HG03103 (cell line): ENCODE measurements at regions not wholly inside any gene's neighbourhood (a gene's known extent, or its start where the extent isn't known, plus 50 kb on each side); places are given as distances from the start of the nearest gene placed in this dataset.
"Not testable (repeated sequence)": the region's sequence is repeated elsewhere in the genome, so short reads cannot be mapped to it uniquely, and the experiment has no call there.

Source experiments
- ATAC-seq: cut with Tn5 transposase; IDR thresholded peaks from one replicate; pipeline ENCODE4 v1.9.1; 2021; ENCODE audit warnings: low read depth; ENCODE audit not compliant: unreplicated experiment

DNA sequence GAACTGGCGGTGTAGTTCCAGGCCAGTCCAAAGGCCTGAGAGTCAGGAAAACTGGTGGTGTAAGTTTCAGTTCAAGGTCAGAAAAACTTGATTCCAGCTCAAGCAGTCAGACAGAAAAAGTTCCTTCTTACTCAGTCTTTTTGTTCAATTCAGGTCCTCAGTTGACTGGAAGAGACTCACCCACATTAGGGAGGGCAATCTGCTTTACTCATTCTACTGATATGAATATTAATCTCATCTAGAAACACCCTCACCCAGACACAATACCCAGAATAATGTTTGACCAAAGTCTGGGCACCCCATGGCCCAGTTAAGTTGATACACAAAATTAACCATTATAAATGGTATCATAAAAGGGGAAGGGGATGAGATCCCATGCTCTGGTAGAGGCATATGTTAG lies 50.1 kb upstream of the LTA4H start:
- ATAC-seq, result no peak

DNA sequence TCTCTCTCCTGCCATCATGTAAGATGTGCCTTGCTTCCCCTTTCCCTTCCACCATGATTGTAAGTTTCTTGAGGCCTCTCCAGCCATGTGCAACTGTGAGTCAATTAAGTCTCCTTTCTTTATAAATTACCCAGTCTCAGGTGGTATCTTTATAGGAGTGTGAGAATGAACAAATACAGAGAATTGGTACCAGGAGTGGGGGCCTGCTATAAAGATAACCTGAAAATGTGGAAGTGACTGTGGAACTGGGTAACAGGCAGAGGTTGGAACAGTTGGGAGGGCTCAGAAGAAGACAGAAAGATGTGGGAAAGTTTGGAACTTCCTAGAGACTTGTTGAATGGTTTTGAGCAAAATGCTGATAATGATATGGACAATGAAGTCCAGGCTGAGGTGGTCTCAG lies 50.8 kb upstream of the LTA4H start:
- not testable (repeated sequence) for ATAC-seq

DNA sequence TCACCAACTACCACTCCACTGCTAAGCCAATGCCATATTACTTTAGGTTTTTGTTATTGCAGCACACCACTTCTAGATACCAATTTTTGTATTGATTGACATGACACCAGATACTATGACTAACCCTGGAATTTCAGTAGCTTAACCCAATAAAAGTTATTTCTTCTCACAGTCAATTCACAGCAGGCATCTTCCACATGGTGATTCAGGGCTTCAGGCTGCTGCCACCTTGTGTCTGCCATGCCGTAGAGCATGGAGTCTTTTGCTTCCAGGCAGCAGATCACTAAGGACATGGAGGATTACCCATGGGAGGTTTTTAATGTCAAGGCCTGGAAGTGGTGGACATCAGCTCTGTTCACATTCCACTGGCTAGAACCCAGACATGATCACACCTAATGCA lies 56.4 kb upstream of the LTA4H start:
- no peak for ATAC-seq

DNA sequence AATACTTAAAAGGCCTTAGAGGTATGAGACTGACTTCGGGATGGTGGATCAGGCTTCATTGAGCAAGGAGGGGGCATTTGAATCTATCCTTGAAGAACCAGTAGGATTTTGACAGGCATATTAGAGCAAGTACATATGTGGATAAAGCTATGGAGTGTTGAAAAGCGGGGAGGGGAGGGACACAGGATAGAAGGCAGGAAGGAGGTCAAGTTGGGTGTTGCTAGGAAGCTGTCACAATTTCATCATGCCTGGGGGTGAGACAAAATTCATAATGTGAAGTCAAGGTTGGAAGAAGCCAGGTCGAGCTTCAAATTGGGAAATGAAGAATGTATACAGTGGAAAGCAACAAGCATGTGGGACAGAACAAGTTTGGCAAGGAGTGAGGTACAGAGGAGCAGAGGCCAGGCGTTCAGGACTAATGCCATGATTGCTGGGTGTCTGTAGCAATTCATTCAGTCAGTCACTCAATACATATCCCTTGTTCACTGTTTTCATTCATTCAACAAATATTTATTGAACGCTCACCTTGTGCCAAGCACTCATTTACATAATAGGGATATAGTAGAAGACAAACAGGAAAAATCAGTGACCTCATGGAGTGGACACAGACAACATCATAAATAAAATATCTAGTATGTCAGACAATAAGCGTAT lies 58.3 kb upstream of the LTA4H start:
- no peak for ATAC-seq

DNA sequence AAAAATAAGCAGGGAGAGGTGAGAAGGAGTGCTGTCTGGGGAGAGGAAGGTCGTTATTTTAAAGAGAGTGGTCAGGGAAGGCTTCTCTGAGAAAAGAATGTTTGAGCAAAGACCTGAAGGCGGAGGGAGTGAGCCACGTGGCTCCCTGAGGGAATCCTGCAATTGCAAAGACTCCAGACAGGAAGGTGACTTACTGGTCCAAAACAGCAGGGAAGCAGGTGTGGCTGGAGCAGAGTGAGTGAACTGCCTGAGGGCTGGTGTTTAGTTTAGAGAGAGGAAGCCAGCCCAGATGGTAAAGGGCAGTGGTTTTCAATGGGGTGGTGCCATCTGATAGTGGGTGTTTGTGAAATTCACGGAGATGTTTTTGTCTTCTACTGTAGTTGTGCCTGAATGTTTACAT lies 58.8 kb upstream of the LTA4H start:
- no peak for ATAC-seq

DNA sequence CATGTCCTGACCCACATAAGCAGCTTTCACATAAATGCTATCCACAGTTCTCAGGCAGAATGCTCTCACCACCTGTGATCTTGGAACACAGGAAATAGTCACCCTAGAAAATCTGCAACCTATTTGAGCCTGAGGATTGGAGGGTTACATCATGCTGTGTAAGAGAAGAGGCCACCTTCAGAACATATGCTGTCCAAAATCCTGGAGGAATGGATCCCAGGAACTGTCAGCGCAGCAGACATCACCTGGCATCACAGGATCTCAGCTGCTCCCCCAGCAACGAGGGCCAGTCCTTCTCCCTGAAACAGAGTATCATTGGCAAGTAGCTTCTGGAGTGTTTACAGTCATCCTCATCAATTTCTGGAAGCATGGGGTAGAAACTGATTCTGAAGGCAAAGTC lies 63.2 kb upstream of the LTA4H start:
- ATAC-seq, result no peak

DNA sequence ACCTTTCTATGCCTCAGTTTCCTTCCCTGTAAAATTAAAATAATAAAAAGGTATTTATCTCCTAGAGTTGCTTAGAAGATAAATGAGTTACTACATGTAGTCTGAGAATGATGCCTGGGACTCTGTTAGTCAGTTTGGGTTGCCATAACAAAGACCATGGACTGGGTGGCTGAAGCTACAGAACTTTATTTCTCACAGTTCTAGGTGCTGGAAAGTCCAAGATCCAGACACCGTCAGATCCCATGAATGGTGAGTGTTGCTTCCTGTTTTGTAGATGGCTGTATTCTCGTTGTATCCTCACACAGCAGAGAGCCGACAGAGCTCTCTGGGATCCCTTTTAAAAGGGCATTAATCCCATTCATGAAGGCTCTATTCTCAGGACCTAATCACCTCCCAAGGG lies 64.0 kb upstream of the LTA4H start:
- no peak for ATAC-seq

DNA sequence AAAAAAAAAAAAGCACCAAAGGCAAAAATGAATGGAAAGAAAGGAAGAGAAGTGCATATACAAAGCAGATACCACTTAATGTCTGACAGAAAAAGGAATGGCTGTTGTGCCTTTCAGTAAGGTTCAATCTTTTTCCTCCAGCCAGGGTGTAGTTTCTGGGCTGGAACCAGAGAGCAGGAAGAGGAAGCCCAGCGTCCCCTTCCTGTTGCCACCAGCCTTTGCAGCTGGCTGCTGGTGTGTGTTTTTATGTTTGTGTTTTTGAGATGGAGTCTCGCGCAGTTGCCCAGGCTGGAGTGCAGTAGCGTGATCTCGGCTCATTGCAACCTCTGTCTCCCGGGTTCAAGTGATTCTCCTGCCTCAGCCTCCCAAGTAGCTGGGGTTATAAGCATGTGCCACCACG lies 64.6 kb upstream of the LTA4H start:
- no peak for ATAC-seq

DNA sequence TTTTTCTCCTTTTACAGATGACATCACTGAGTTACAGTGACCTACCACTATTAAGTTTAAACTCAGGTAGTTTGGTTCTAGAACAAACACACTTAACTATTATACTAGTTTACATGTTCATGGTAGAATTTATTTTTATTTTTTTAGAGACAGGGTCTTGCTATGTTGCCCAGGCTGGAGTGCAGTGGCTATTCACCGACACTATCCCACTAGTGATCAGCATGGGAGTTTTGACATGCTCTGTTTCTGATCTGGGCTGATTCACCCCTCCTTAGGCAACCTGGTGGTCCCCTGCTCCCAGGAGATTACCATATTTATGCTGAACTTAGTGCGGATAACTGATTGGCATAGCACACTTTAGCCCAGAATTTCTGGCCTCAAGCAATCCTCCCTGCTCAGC lies 66.4 kb upstream of the LTA4H start:
- no peak for ATAC-seq

DNA sequence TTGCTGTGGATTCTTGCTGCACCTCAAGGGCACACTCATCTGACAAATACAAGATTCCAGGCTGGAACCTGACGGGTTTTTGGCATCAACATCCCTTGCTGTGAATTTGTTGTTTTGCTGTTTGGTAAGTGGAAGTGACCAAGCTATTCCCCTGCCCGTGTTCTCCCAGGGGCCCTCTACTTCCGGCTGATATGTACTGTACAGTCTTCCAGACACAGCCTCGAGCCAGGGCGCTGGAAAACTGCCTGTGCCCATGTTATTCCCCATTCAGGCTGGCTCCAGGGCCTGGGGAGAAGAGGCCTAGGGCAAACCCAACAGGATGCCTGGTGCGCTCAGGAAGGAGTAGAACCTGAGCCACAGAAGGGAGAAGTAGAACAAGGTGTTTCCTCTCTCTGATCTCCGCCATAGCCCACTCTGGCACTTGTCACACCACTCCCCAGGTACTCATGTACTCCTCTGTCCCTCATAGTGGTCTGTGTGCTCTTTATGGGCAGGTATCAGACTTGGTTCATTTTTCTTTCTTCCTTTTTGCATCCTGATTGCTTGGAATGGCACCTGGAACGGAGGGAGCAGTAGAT lies 67.8 kb upstream of the LTA4H start:
- no peak for ATAC-seq

DNA sequence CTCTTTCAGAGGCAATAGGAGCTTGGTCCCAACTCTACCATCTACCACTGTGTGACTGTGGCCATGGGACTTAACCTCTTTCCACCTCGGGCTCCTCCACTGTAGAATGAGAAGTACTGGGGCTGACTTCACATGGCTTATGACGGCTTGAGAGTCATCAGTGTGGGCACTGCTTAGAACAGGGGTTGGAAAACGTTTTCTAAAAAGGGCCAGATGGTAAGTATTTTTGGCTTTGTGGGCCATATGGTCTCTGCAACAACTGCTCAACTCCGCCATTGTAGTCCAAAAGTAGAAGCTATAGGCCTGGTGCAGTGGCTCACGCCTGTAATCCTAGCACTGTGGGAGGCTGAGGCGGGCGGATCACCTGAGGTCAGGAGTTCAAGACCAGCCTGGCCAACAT lies 69.2 kb upstream of the LTA4H start:
- no peak for ATAC-seq

DNA sequence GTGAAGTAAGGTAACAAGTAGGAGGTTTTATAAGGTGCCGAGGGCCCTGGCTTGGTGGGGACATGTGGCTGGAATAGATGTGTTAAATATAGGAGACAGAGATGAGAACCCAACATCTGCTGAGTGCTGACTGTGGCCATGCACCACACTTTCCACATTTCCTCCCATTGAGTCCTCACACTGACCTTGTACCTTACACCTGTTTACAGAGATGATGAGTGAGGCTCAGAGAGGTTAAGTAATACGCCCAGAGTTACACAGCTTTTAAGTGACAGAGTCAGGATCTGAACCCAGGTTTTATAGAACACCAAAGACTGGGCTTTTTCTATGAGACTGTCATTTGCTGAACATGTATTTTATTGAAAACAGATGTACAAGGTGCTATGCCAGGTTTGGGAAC lies 70.8 kb upstream of the LTA4H start:
- ATAC-seq, result no peak

DNA sequence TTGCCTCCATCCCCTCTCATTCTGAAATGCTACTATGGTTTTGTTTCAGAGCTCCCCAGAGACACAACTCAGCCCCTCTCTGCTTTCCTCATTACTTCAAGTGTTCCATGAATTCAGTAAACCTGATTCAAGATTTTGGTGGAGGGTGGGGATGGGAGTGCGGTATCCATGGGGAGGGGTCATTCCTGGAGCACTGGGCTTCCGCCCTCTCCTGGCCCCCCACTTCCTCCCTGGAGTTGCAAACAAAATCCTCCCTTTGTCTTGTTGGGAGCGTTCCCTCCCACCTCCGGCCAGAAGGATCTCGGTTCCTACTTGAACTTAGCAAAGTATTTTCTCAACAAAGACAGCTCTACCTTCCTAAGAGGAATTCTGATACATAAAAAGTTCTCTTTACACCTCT lies 71.8 kb upstream of the LTA4H start:
- ATAC-seq, result no peak

DNA sequence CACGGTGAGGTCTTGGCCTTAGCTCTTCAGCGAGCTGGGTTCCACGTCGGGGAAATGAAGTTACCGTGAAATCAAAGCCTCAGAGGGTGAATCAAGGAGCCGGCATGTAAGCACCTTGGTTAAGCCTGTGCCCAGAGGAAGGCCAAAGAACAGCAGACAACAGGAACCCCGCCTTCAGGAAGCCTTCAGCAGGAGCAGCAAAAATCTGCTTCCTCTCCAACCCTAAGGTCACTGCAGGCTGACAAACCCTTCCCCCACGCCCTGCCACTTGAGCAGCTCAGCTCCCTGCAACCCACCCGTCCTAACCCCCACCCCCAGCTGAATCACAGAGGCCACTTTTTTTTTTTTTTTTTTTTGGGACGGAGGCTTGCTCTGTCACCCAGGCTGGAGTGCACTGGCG lies 72.9 kb upstream of the LTA4H start:
- no peak for ATAC-seq

DNA sequence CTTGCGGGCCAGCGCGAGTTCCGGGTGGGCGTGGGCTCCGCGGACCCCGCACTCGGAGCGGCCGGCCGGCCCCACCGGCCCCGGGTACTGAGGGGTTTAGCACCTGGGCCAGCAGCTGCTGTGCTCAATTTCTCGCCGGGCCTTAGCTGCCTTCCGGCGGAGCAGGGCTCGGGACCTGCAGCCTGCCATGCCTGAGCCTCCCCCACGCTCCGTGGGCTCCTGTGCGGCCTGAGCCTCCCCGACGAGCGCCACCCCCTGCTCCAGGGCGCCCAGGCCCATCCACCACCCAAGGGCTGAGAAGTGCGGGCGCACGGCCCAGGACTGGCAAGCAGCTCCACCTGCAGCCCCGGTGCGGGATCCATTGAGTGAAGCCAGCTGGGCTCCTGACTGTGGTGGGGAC lies 73.6 kb upstream of the LTA4H start:
- ATAC-seq, result not testable (repeated sequence)

DNA sequence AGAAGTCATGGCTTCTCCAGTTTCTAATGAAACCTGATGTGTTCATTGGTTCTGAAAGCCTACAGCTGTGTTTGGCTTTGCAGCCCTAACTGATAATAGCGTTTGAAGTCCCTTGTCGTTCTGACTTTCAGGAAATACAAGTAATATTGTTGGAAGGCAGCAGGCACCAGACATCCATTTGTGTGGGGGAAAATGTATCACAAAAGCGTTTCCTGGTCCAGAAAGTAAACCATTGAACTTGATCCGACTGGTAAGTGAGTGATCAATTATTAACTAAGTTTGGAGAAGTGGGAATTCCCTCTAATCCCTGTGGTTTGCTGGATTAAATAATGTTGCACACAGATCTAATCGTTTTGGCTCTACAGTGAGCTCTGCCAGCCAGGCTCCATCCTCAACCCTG lies 77.3 kb upstream of the LTA4H start:
- ATAC-seq, result no peak

DNA sequence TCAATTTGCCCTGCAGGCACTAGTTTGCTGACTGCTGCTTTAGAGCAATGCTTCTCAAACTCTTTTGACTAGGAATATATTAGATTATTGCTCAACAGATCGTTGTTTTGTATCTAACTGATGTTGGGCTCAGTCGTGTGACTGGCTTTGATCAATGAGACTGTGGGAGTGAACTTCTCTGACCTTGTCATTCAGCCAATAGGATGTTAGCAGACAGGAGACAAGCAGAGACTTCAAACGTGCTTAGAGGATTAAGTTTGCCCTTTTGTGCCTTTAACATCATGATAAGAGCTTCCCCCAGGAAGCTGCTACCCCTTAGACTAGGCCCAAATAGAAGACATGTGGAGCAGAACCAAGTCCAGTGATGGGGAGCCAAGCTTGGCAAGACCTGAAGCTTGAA lies 76.7 kb upstream of the ELK3 start:
- ATAC-seq, result no peak

DNA sequence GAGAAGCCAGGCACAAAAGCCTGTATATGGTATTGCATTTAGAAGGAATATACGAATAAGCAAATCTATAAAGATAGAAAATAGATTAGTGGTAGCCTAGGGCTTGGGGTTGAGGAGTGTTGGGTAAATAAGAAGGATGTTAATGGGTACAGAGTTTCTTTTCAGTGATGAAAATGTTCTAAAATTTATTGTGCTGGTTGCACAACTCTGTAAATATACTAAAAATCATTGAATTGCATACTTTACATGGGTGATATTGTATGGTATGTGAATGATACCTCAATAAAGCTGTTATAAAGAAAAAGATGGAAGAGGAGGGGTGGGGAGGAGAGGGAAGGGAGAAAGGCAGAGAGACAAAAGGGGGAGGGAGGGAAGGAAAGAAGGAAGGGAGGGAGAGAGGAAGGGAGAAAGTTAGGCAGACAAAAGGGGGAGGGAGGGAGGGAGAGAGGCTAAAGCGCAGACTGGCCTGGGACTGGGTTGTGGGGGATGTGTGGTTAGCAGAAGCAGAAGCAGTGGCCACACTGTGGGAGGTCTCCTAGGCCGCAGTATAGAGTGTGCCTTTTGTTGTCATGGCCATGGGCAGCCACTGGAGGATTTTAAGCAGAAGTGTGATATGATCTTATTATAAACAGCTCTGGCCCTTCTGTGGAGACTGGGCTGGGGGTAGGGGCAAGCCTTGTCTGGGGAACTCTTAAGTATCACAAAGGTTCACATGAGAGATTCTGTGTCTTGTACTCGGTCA lies 73.6 kb upstream of the ELK3 start:
- peak; percentile 80 for ATAC-seq

DNA sequence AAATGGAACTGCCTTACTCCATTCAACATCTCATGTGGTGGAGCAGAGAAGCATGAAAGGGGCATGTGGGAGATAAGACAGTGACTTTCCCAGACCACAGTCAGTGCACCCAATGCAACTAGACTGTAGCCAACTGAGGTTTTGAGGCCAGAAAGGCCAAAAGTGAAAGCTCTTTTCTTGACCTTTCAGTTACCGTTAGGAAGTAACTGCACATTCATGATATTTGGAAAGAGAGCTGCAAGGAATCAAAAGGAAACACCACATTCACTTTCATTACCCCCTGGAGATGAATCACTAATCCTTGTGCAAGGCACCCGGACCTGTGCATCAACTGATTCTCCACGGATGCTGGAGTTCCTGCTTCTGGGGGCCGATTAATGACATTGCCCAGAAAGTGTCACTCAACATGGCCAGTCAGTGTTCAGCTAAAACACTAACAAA lies 72.9 kb upstream of the ELK3 start:
- ATAC-seq, result peak; percentile 50

DNA sequence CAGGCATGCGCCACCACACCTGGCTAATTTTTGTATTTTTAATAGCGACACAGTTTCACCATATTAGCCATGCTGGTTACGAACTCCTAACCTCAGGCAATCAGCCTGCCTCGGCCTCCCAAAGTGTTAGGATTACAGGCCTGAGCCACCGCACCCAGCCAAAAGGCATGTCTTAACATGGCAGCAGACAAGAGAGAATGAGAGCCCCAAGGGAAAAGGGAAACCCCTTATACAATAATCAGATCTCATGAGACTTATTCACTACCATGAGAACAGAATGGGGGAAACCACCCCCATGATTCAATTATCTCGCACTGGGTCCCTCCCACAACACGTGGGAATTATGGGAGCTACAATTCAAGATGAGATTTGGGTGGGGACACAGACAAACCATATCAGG lies 65.9 kb upstream of the ELK3 start:
- not testable (repeated sequence) for ATAC-seq

DNA sequence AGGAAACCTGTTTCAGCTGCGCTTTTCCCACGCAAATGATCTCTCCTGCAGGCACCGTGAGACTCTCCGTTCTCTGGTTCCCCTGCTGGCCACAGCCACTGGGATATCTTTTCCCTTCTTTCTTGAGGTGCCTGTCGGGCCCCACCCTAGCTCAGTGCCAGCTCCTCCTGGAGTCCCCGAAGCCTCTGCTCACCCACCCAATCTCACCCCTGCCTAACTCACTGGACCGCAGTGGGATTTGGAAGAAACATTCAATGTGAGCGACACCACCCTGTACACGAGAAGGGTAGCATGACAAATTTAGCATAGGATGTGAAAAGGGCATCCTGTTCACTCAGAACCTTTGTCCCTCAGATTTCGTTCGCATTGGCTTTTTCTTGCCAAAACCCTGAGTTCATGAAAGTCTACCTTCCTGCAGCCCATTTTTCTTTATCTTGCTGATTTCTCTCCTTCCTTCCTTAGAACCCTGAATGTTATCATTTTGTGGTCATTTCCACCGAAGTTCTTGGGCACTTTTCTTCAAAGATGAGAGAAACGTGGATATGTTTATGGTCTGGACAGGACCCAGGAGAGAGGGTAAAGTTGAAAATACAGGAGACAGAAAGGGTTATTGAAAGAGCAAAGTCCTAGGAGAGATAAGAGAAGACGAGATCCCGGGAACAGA lies 63.6 kb upstream of the ELK3 start:
- ATAC-seq, result no peak
